HepG2 (cell line): ENCODE measurements at regions not wholly inside any gene's neighbourhood (a gene's known extent, or its start where the extent isn't known, plus 50 kb on each side); places are given as distances from the start of the nearest gene placed in this dataset.

ENCODE experiments used
- ATAC-seq: fragments of 200-7000 bp; cut with Tn5 transposase; 3 replicates; pipeline ENCODE4 v1.9.1; 2020; ENCODE audit warnings: mild to moderate bottlenecking, moderate library complexity
- BruUV-seq: library from RNA; stranded (reverse); fragments of 400-500 nt; replicated peaks from 2 replicates; lab custom pipeline; 2021; lab: Mats Ljungman, UMichigan
- CTCF ChIA-PET: fragments of 300-600 bp; formaldehyde crosslinking; extraction: SDS; loops from one replicate; lab custom pipeline; 2021; ENCODE audit warnings: low total read pairs, inconsistent platforms, low intra/inter-chr PET ratio; lab: Yijun Ruan, JAX
- POLR2A ChIA-PET: fragments of 350-600 bp; sonication (Branson Sonifier 250); formaldehyde crosslinking; loops from one replicate; lab custom pipeline; 2020; ENCODE audit warnings: antibody characterized with exemption, inconsistent platforms; lab: Yijun Ruan, JAX
- DNase-seq: peaks from one replicate; pipeline ENCODE4 v3.0.0-alpha.2; 2015; ENCODE audit warnings: low spot score
- FAIRE-seq: peaks from 3 replicates; lab custom pipeline; 2011; peaks lifted over from hg19 to GRCh38; lab: Jason Lieb, UNC
- H2AFZ ChIP-seq: one replicate; pipeline ENCODE4 v1.6.1; 2011; ENCODE audit warnings: low read length, inconsistent platforms
- H3K27ac ChIP-seq: fragments of 300-600 bp; 3 replicates; pipeline ENCODE4 v1.8.0; 2011; ENCODE audit warnings: mixed run types, mild to moderate bottlenecking, mixed read lengths, low read length, inconsistent platforms; ENCODE audit not compliant: insufficient read depth; ENCODE audit errors: extremely low read length
- H3K27me3 ChIP-seq, 2 experiments: fragments of 200-600 bp in 1 of 2; 2 replicates in 1 of 2; 3 replicates in 1 of 2; pipeline versions ENCODE4 v1.6.0 to v1.8.0; 2011; ENCODE audit warnings: low read length in 2 of 2, mild to moderate bottlenecking in 2 of 2, moderate library complexity in 2 of 2, inconsistent platforms in 1 of 2; ENCODE audit not compliant: insufficient read depth in 2 of 2, control insufficient read depth in 1 of 2
- H3K36me3 ChIP-seq, 2 experiments: fragments of 200-600 bp in 1 of 2; replicated peaks in 1 of 2; 2 replicates in 1 of 2; 3 replicates in 1 of 2; pipeline versions ENCODE4 v1.5.1 to v1.8.0; 2011; ENCODE audit warnings: low read length in 2 of 2, inconsistent platforms in 1 of 2; ENCODE audit not compliant: insufficient read depth in 2 of 2, control insufficient read depth in 1 of 2
- H3K4me1 ChIP-seq: 2 replicates; pipeline ENCODE4 v1.5.1; 2012; ENCODE audit warnings: low read length, inconsistent platforms; ENCODE audit not compliant: insufficient read depth
- H3K4me2 ChIP-seq: 2 replicates; pipeline ENCODE4 v1.6.0; 2011; ENCODE audit warnings: low read depth, low read length, inconsistent platforms
- H3K4me3 ChIP-seq, 3 experiments: fragments of 200-600 bp in 1 of 3; sonication (generic), shearing (Covaris generic) in 1 of 3; replicated peaks in 1 of 3; 2 replicates each; pipeline ENCODE4 v1.5.1; 2011 to 2016; ENCODE audit warnings: low read length in 3 of 3, inconsistent platforms in 2 of 3, low read depth in 2 of 3, mild to moderate bottlenecking in 2 of 3, control low read depth in 1 of 3, mixed read lengths in 1 of 3; ENCODE audit not compliant: insufficient read depth in 1 of 3
- H3K79me2 ChIP-seq: one replicate; pipeline ENCODE4 v1.6.1; 2011; ENCODE audit warnings: low read length, inconsistent platforms; ENCODE audit not compliant: insufficient read depth
- H3K9ac ChIP-seq: 2 replicates; pipeline ENCODE4 v1.6.0; 2011; ENCODE audit warnings: mild to moderate bottlenecking, low read depth, low read length, inconsistent platforms; ENCODE audit not compliant: insufficient read depth
- H3K9me3 ChIP-seq: 2 replicates; pipeline ENCODE4 v1.5.1; 2012; ENCODE audit warnings: mild to moderate bottlenecking, low read length
- H4K20me1 ChIP-seq: 2 replicates; pipeline ENCODE4 v1.6.0; 2011; ENCODE audit warnings: inconsistent platforms, mild to moderate bottlenecking, low read length, moderate library complexity; ENCODE audit not compliant: insufficient read depth
- CEBPG ChIP-seq: IDR thresholded peaks from 2 replicates; pipeline ENCODE4 v1.6.1; 2016
- GTF3A ChIP-seq: sonication (generic); formaldehyde crosslinking; conservative IDR thresholded peaks from 2 replicates; pipeline ENCODE4 v1.4.0; 2020; ENCODE audit warnings: mild to moderate bottlenecking, missing genetic modification reagents
- KDM5A ChIP-seq: fragments of 200-600 bp; sonication (generic); IDR thresholded peaks from 2 replicates; pipeline ENCODE4 v1.7.0; 2018; ENCODE audit warnings: antibody characterized with exemption, mild to moderate bottlenecking, low read length, borderline replicate concordance
- POGZ ChIP-seq: sonication (generic); formaldehyde crosslinking; IDR thresholded peaks from 2 replicates; pipeline ENCODE4 v1.4.0; 2020; ENCODE audit warnings: mild to moderate bottlenecking, missing genetic modification reagents
- RAD21 ChIP-seq: fragments of 450-650 bp; formaldehyde crosslinking; IDR thresholded peaks from 2 replicates; pipeline ENCODE4 v1.5.0; 2020; ENCODE audit warnings: mild to moderate bottlenecking
- RARG ChIP-seq: sonication (generic); formaldehyde crosslinking; IDR thresholded peaks from 2 replicates; pipeline ENCODE4 v1.4.0; 2020; ENCODE audit warnings: low read depth, mild to moderate bottlenecking, missing genetic modification reagents
- SIN3A ChIP-seq: IDR thresholded peaks from 2 replicates; pipeline ENCODE4 v1.6.1; 2011; ENCODE audit warnings: low read depth, mild to moderate bottlenecking, control low read depth, low read length, borderline replicate concordance
- ZNF230 ChIP-seq: sonication (generic); formaldehyde crosslinking; IDR thresholded peaks from 2 replicates; pipeline ENCODE4 v1.4.0; 2020; ENCODE audit warnings: mild to moderate bottlenecking, missing genetic modification reagents
- ZNF253 ChIP-seq: sonication (generic); formaldehyde crosslinking; IDR thresholded peaks from 2 replicates; pipeline ENCODE4 v1.8.0; 2022; ENCODE audit warnings: mild to moderate bottlenecking, missing genetic modification reagents, borderline replicate concordance
- ZNF350 ChIP-seq: sonication (generic); formaldehyde crosslinking; IDR thresholded peaks from 2 replicates; pipeline ENCODE4 v1.4.0; 2020; ENCODE audit warnings: mild to moderate bottlenecking, low read depth, missing genetic modification reagents, borderline replicate concordance
- ZNF430 ChIP-seq: sonication (generic); formaldehyde crosslinking; IDR thresholded peaks from 2 replicates; pipeline ENCODE4 v1.9.0; 2021; ENCODE audit warnings: mild to moderate bottlenecking, missing genetic modification reagents
- ZNF468 ChIP-seq: sonication (generic); formaldehyde crosslinking; IDR thresholded peaks from 2 replicates; pipeline ENCODE4 v1.8.0; 2022; ENCODE audit warnings: mild to moderate bottlenecking, moderate library complexity, missing genetic modification reagents
- ZNF530 ChIP-seq: sonication (generic); formaldehyde crosslinking; IDR thresholded peaks from 2 replicates; pipeline ENCODE4 v1.5.0; 2020; ENCODE audit warnings: low read depth, mild to moderate bottlenecking, missing genetic modification reagents
- WGBS: methylation state at CpG from one replicate; pipeline ENCODE4 v1.1.6; 2017; ENCODE audit warnings: low lambda C conversion rate; 5-methylcytosine and 5-hydroxymethylcytosine counted together
- in situ Hi-C: cut with HindIII; loops from 2 replicates; pipeline ENCODE4 v1.10.0; 2017; ENCODE audit warnings: low pct_unique_long_range_greater_than_20kb; ENCODE audit not compliant: extremely low pct_ligation_motif_present
- intact Hi-C: fragments of 100-400 bp; cut with micrococcal nuclease; formaldehyde crosslinking; loops from one replicate; pipeline ENCODE4 v1.10.0; 2022; ENCODE audit not compliant: unreplicated experiment
- TF ChIP-seq, protein P1 (sequence below): sonication (generic); formaldehyde crosslinking; IDR thresholded peaks from 2 replicates; pipeline ENCODE4 v1.4.0; 2020; ENCODE audit warnings: missing genetic modification reagents, low read depth, mild to moderate bottlenecking, borderline replicate concordance

DNA sequence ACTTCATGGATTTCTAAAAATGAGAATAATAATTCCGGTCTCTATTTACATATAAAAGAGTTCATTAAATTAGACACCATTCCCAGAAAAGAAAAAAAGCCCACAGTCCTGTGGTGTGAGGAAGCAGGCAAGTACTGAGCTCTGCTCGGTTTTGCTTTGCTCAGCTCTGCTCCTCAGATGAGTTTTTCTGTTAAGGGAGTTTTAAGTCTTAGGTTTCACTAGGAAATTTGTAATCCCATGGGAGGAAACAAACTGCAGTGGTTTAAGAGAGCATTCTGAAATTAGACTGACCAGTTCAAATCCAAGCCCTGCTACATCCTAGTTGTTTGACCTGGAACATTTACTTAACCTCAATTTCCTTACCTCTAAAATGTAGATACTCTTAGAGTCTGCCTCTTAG is 338.6 kb upstream of the MMADHC start:
- Histone ChIP-seq H3K4me3 (no peak overlapping the region), H3K79me2 (no peaks in the 10 kb centered on the region), H4K20me1 (no peaks in the 10 kb centered on the region), H3K27me3 (no peaks in the 10 kb centered on the region), H3K27ac (no peak overlapping the region)
- DNase-seq (no peak), FAIRE-seq (no peak), ATAC-seq (no peak)
- POLR2A ChIA-PET: no interaction called here
- intact Hi-C loops: no loop called here
- TF ChIP-seq RAD21 (CRISPR knock-in tag) (no peak), ZNF350 (no peak)
- TF ChIP-seq, all 625 proteins: peak for 0
- Histone ChIP-seq H3K9ac (no peak overlapping the region), H3K4me1 (no peaks in the 10 kb centered on the region), H3K9me3 (peaks cover 25% of the 10 kb centered on the region), H3K36me3 (no peaks in the 10 kb centered on the region), H2AFZ (no peak overlapping the region), H3K4me2 (no peak overlapping the region)
- CTCF ChIA-PET: no interaction called here
- 3% methylated on average over 2 of the region's 2 CpGs for WGBS
- no TSS peak for BruUV-seq
- in situ Hi-C loops: no loop called here

DNA sequence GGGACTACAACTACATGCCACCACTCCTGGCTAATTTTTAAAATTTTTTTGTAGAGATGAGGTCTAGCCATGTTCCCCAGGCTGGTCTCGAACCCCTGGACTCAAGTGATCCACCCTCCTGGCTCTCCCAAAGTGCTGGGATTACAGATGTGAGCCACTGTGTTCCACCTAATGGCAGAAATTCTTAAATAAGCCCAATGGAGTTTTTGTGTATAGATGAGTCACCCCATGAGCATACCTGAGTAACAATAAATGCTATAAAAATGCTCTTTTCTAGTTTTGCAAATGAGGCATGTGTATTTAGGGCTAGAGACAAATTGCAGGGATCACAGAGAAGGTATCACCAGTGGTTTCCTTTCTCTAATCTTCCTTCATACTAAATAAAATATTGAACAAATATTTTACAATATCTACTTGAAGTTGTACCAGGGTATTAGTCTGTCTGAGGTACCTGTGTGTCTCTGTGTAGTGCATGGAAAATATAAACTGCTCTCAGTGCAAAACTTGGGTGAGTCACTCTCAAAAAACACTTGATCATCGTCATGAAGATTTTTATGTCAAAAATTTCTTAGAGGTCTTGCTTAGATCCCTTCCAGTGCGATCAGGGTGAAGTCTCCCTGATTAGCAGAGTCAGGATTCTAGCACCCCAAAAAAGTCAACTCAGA is 337.1 kb upstream of the MMADHC start:
- in situ Hi-C loops: no loop called here
- Histone ChIP-seq H3K4me1 (no peaks in the 10 kb centered on the region), H2AFZ (no peak overlapping the region), H3K79me2 (no peaks in the 10 kb centered on the region), H3K27ac (no peak overlapping the region), H4K20me1 (no peaks in the 10 kb centered on the region), H3K4me3 (no peak overlapping the region), H3K9me3 (peaks cover 32% of the 10 kb centered on the region), H3K9ac (no peak overlapping the region), H3K27me3 (no peaks in the 10 kb centered on the region), H3K36me3 (no peaks in the 10 kb centered on the region), H3K4me2 (no peak overlapping the region)
- FAIRE-seq (no peak), DNase-seq (no peak), ATAC-seq (no peak)
- intact Hi-C loops: no loop called here
- no TSS peak for BruUV-seq
- 0% methylated on average over 3 of the region's 3 CpGs for WGBS
- TF ChIP-seq ZNF230 (CRISPR knock-in tag) (no peak), SIN3A (no peak), POGZ (CRISPR knock-in tag) (no peak), GTF3A (CRISPR knock-in tag) (no peak), ZNF253 (CRISPR knock-in tag) (no peak), ZNF530 (CRISPR knock-in tag) (no peak), KDM5A (no peak), ZNF468 (CRISPR knock-in tag) (no peak), CEBPG (CRISPR knock-in tag) (no peak), ZNF430 (CRISPR knock-in tag) (no peak), RARG (CRISPR knock-in tag) (no peak)
- TF ChIP-seq, protein P1, sequence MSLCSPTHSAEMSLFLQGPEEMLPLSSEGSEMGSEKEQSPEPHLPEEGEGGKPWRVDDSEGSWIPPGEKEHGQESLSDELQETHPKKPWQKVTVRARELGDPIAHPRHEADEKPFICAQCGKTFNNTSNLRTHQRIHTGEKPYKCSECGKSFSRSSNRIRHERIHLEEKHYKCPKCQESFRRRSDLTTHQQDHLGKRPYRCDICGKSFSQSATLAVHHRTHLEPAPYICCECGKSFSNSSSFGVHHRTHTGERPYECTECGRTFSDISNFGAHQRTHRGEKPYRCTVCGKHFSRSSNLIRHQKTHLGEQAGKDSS (CRISPR knock-in tag): no peak
- ChIA-PET CTCF (no interaction called here), POLR2A (no interaction called here)
